GM19328 (cell line): ENCODE measurements at regions not wholly inside any gene's neighbourhood (a gene's known extent, or its start where the extent isn't known, plus 50 kb on each side); places are given as distances from the start of the nearest gene placed in this dataset.
"Not testable (repeated sequence)": the region's sequence is repeated elsewhere in the genome, so short reads cannot be mapped to it uniquely, and the experiment has no call there.

Source experiments
- ATAC-seq: cut with Tn5 transposase; IDR thresholded peaks from one replicate; pipeline ENCODE4 v1.9.1; 2021; ENCODE audit warnings: mild to moderate bottlenecking, moderate library complexity; ENCODE audit not compliant: unreplicated experiment

DNA sequence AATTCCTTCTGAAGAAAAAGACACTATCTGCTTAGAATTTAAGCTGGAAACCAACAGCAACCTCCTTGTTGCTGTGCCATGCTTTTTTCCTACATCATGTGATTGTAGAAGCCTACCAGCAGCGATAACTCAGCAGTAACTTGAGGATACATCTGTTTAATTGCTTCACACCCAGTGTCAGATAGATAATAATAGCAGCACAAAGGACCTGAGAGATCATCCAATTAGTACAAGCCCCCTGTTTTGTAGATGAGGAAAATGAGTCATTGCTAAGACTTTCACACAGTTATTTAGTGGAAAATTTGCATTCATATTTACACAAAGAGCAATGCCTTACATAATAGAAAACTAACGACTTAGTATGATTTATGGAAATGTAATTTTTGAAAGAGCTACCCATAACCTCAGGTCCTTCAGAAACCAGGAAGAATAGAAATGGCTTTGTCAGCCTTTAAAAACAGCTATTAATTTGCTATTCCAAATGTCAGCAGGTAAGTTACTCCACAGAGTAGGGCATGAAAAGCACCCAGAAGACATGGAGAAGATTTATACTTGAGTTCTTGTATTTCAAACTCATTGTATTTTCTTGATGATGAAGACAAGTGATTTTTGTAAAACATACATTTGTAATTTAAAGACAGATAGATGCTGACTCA lies 93.7 kb upstream of the SGCG start:
- no peak for ATAC-seq

DNA sequence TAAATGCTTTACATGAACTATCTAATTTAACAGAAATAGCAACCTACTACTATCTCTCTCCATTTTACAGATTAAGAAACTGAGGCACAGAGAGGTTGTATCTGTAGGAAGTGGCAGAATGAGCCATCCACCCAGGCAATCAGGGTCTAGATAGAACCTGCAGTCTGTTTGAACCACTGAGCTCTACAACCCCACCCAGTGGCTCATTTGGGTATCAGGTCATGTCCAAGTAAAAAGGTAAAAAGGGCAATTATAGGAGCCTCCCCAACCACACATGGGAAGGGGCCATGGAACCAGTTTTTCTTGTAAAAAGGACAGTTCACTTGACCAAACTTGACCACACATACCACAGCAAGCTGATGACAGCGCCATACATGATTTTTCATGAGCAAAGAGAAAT lies 92.9 kb upstream of the SGCG start:
- ATAC-seq: no peak

DNA sequence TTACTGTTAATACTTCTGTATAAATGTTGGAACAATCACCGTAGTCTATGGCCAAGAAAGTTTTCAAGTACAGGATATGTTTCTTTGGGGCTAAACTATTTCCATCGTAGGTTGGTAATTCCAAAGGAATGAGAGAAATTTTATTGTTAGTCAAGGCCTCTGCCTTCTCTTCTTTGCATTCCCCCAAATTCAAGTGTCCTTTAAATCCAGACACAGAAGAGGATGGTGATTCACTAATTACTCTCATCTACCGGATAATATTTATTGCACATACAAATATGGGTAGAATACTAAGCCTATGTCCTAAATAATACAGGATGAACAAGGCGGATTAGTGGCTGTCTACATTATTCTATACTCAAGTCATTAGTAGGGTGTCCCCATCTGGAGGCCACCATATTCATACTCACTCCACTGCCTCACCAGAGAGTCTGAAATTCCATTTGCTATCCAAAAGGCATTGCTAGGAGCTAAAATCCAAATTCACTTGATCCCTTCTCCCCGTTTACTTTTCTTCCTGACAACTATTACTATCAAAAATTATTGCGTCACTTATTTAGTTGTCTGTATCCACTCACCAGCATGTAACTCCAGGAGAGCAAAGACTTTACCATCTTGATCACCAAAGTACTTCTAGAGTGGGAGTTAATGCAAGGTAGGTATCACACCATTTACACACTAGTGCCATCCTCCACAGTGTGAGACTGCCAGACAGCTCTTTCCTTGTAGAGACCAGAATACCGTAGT lies 82.4 kb upstream of the SGCG start:
- no peak for ATAC-seq

DNA sequence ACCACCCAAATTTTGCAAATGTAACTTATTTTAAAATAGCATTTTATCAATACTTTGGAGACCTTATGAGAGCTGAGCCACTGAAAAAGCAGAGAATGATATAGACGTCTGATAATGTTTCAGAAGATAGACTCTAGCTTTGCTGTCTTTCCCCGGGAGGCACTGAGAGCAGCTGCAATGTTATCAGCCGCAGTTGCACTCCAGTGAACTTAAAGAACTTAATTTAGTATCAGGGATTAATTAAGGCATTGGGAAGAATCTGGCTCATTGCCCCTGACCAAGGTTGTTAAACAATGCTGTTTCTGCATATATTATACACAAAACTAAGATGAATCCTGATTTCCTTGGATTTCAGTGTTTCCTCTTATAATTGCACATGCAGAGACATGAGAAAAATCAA lies 75.7 kb upstream of the SGCG start:
- ATAC-seq: no peak

DNA sequence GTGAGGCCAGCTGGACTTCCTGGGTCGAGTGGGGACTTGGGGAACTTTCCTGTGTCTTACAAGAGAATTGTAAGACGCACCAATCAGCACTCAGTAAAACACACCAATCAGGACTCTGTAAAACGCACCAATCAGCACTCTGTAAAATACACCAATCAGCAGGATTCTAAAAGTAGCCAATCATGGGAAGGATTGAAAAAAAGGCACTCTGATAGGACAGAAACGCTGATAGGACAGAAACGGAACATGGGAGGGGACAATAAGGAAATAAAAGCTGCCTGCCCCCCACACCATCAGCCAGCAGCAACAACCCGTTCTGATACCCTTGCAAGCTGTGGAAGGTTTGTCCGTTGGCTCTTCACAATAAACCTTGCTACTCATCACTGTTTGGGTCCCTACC lies 73.1 kb upstream of the SGCG start:
- ATAC-seq: no peak

DNA sequence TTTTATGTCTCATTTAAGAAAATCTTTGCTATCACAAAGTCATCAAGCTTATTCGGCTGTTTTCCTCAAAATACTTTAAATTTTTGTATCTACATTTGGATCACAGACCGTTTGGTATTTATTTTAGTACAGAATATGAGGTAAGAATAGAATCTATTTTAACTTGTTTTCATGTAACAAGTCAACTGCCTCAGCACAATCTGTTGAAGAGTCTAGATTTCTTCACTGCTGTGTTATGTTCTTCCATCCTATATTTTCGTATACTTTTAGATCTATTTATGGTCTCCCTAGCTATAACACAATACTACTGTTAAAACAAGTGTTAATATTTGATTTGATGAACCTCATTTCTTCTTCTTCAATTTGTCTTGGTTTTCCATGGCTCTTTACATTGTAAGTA lies 61.6 kb upstream of the SGCG start:
- no peak for ATAC-seq

DNA sequence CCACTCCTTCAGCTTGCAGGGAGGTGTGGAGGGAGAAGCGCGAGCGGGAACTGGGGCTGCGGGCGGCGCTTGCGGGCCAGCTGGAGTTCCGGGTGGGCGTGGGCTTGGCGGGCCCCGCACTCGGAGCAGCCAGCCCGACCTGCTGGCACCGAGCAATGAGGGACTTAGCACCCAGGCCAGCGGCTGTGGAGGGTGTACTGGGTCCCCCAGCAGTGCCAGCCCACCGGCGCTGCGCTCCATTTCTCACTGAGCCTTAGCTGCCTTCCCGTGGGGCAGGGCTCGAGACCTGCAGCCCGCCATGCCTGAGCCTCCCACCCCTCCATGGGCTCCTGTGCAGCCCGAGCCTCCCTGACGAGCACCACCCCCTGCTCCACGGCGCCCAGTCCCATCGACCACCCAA lies 53.2 kb upstream of the SGCG start:
- not testable (repeated sequence) for ATAC-seq

DNA sequence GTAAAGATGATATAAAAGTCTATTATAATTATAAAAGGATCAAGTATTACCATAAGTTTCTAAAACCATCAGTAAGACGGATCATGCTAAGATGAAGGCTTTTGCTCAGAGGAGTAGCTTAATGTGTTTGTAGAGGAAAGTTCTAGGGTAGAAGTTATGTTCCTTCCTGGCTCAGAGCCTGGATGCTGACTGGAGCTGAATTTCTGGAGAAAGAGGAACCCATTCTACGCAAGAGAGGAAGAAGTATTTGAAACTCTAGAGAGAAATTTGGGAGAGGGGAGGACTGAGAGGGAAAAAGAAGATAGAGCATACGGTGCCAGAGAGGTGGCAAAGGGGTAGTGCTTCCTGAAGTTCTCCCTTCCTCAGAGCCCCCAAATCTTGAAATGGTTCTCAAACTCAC lies 51.4 kb upstream of the SGCG start:
- ATAC-seq: no peak
